Endothelial cell of hepatic sinusoid (primary cell): ENCODE measurements at regions not wholly inside any gene's neighbourhood (a gene's known extent, or its start where the extent isn't known, plus 50 kb on each side); places are given as distances from the start of the nearest gene placed in this dataset.
"Not testable (repeated sequence)": the region's sequence is repeated elsewhere in the genome, so short reads cannot be mapped to it uniquely, and the experiment has no call there.

Experiments used
- in situ Hi-C: cut with HindIII; loops from 2 replicates; pipeline ENCODE4 v1.10.0; 2017; ENCODE audit warnings: low sequenced_read_pairs

- in situ Hi-C loops: loop anchor here (5.0 to 10.0 kb wide), 2 partner anchors 58 to 64 kb away; no protein-coding TSS in a partner anchor
Measured at GRCh38 chr6:11428895-11429294, 108.7 kb upstream of the TMEM170B start.

GRCh38 chr6:11428371-11428770 is 109.2 kb upstream of the TMEM170B start:
- in situ Hi-C loops: loop anchor here (5.0 to 10.0 kb wide), 2 partner anchors 59 to 64 kb away; no protein-coding TSS in a partner anchor

- in situ Hi-C loops: loop anchor here (5.0 to 10.0 kb wide), 2 partner anchors 60 to 63 kb away; no protein-coding TSS in a partner anchor
Measured at GRCh38 chr6:11427723-11428245, 109.8 kb upstream of the TMEM170B start.

- in situ Hi-C loops: loop anchor here (5.0 to 10.0 kb wide), 2 partner anchors 60 to 62 kb away; no protein-coding TSS in a partner anchor
Measured at GRCh38 chr6:11427091-11427722, 110.3 kb upstream of the TMEM170B start.

GRCh38 chr6:11426571-11426970 is 111.0 kb upstream of the TMEM170B start:
- in situ Hi-C loops: loop anchor here (5.0 to 10.0 kb wide), 2 partner anchors 61 to 62 kb away; no protein-coding TSS in a partner anchor

GRCh38 chr6:11425876-11426275 is 111.7 kb upstream of the TMEM170B start:
- in situ Hi-C loops: loop anchor here (5.0 to 10.0 kb wide), 2 partner anchors 61 kb away; no protein-coding TSS in a partner anchor

- in situ Hi-C loops: loop anchor here (5.0 to 10.0 kb wide), 2 partner anchors 61 to 62 kb away; no protein-coding TSS in a partner anchor
Measured at GRCh38 chr6:11425431-11425871, 112.1 kb upstream of the TMEM170B start.

- in situ Hi-C loops: loop anchor here (5.0 to 10.0 kb wide), 2 partner anchors 60 to 63 kb away; no protein-coding TSS in a partner anchor
Measured at GRCh38 chr6:11424395-11425034, 113.0 kb upstream of the TMEM170B start.

GRCh38 chr6:11423667-11424066 is 113.9 kb upstream of the TMEM170B start:
- in situ Hi-C loops: loop anchor here (10.0 kb wide), 1 partner anchor 59 kb away; no protein-coding TSS in a partner anchor

GRCh38 chr6:11423072-11423471 is 114.5 kb upstream of the TMEM170B start:
- in situ Hi-C loops: loop anchor here (10.0 kb wide), 1 partner anchor 58 kb away; no protein-coding TSS in a partner anchor

GRCh38 chr6:11419763-11420453 is 117.6 kb upstream of the TMEM170B start:
- in situ Hi-C loops: loop anchor here (10.0 kb wide), 1 partner anchor 55 kb away; no protein-coding TSS in a partner anchor

GRCh38 chr6:11418290-11418905 is 119.2 kb upstream of the TMEM170B start:
- in situ Hi-C loops: no loop called here

- in situ Hi-C loops: no loop called here
Measured at GRCh38 chr6:11416936-11417576, 120.5 kb upstream of the TMEM170B start.

- in situ Hi-C loops: not testable (repeated sequence)
Measured at GRCh38 chr6:11416099-11416935, 121.2 kb upstream of the TMEM170B start.

GRCh38 chr6:11415557-11415956 is 122.0 kb upstream of the TMEM170B start:
- in situ Hi-C loops: no loop called here

GRCh38 chr6:11414176-11414963 is 123.2 kb upstream of the TMEM170B start:
- in situ Hi-C loops: no loop called here

- in situ Hi-C loops: no loop called here
Measured at GRCh38 chr6:11413728-11414127, 123.8 kb upstream of the TMEM170B start.

GRCh38 chr6:11413117-11413687 is 124.3 kb upstream of the TMEM170B start:
- in situ Hi-C loops: no loop called here
